ENCODE measurements at regions not wholly inside any gene's neighbourhood (a gene's known extent, or its start where the extent isn't known, plus 50 kb on each side); places are given as distances from the start of the nearest gene placed in this dataset.

DNA sequence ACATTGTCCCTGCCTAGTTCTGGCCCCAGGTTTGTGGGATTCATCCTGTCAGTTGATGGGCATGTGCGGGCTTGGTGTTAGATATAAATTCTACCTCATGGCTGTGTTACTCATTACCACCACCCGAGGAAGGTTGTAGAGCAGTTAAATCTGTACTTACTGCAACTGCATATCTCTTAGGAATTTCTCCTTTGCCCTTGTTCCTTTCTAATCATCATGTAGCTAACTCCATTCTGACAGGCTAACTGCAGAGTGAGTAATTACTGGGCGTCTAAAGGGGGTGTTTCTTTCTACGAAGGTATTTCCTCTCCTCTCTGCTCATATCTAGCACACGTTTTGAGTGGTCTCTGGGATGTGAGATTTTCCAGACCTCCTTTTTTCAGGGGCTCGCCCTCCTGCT is 1076.7 kb downstream of the TMTC2 start:
- TF ChIP-seq EZH2 (IDR thresholded peaks at IDR 0.05) (no peak), FOXP2 (optimal IDR thresholded peaks at IDR 0.05; ENCODE audit: control extremely low read depth, extremely low read length, insufficient read depth) (no peak)
